ENCODE measurements at regions not wholly inside any gene's neighbourhood (a gene's known extent, or its start where the extent isn't known, plus 50 kb on each side); places are given as distances from the start of the nearest gene placed in this dataset.

DNA sequence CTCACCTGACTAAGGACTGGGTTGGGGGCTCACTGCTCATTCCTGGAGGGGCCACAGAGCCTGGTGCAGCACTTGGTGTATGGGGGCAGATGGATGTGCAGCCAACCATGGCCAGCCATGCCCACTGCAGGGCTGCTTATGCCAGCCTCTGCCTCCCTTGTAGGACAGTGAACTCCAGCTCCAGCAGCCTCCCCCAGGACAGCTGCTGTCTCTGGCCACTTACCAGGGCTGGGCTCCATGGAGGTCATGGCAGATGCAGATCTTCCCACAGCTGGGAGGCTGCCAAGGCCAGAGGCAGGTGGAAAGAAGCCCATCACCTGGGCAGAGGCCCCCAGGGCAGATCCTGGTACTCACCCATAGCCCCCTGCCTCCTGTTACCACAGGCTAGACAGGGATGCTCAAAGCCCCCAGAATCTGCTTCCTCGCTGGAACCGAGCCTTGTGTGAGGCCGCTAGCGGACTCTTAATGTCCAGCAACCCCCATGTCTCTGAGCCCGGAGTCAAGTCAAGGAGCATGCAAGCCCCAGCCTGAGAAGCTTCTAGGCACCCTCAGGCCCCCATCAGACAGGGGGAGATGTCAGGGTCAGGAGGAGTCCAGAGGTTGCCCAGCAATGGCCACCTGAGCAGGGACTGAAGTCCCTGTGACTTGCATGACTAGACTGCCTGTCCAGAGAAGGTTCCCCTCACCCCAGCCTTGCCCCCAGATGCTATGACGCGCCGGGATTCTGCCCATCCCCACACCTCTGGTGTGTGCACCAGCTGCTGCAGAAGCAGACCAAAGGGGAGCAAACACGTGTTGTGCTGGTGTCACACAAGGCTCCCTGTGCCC is 123.6 kb downstream of the TWIST2 start:
- DNase-seq (ENCODE audit: low read depth) = no peak
- H3K36me3 ChIP-seq (ENCODE audit: control insufficient read depth, insufficient read depth, low read length) = no peaks in the 10 kb centered on the region
- TF ChIP-seq, protein P1, sequence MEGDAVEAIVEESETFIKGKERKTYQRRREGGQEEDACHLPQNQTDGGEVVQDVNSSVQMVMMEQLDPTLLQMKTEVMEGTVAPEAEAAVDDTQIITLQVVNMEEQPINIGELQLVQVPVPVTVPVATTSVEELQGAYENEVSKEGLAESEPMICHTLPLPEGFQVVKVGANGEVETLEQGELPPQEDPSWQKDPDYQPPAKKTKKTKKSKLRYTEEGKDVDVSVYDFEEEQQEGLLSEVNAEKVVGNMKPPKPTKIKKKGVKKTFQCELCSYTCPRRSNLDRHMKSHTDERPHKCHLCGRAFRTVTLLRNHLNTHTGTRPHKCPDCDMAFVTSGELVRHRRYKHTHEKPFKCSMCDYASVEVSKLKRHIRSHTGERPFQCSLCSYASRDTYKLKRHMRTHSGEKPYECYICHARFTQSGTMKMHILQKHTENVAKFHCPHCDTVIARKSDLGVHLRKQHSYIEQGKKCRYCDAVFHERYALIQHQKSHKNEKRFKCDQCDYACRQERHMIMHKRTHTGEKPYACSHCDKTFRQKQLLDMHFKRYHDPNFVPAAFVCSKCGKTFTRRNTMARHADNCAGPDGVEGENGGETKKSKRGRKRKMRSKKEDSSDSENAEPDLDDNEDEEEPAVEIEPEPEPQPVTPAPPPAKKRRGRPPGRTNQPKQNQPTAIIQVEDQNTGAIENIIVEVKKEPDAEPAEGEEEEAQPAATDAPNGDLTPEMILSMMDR (IDR thresholded peaks at IDR 0.05; ENCODE audit: insufficient read depth, low read length, poor library complexity, severe bottlenecking) = no peak
- H3K27me3 ChIP-seq (ENCODE audit: control insufficient read depth, insufficient read depth, low read length) = peaks cover under 1% of the 10 kb centered on the region
- H3K4me3 ChIP-seq (ENCODE audit: low read depth, low read length) = no peak overlapping the region

DNA sequence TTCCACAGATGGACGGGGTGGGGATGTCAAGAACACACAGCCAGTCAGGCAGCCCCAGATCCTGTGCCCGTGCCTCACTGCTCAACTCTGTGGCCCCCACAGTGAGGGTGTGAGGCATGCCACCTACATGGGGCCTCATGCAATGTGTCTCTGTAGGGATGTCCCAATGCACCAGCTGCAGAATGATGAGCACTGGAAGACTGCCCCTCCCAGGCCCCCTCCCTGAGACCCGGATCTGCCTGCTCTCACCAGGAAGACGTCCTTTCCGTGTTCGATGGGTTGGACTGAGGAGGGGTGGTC is 124.2 kb downstream of the TWIST2 start:
- Histone ChIP-seq H3K36me3 (ENCODE audit: control insufficient read depth, insufficient read depth, low read length) (no peaks in the 10 kb centered on the region), H3K4me3 (ENCODE audit: low read depth, low read length) (no peak overlapping the region), H3K27me3 (ENCODE audit: control insufficient read depth, insufficient read depth, low read length) (no peaks in the 10 kb centered on the region)
- DNase-seq (ENCODE audit: low read depth) = no peak
- TF ChIP-seq, protein P1 (IDR thresholded peaks at IDR 0.05; ENCODE audit: insufficient read depth, low read length, poor library complexity, severe bottlenecking) = no peak

DNA sequence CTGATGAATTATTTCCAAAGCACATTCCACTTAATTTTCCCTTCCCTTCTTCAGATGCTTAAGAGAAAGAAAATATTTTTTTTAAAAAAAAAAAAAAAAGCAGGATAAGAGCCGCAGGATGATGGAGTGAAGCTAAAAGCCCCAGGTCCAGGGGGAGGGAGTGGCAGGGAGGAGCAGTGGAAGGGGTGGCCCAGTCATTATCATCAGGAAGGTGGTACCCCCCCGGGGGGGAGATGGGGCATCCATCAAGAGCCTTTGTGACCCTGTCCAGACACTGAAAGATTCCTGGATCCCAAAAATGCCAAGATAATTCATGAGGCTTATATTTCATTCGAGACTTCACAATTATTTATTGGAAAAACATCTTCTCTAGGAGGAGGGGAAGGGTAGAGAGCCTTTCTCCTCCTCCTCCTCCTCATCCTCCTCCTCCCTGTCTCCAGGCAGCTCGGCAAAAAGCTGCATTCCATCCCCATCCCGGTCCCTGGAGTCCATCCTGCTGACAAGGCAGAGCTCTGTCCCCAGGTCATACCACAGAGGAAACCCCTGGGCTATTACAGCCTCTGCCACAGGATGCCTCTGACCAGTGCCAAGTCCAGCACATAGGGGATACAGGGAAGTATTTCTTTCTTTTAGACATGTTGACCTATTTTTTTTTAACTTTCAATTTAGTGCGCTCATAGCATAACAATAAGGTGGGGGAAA is 125.3 kb downstream of the TWIST2 start:
- DNase-seq (ENCODE audit: low read depth) = no peak
- Histone ChIP-seq H3K36me3 (ENCODE audit: control insufficient read depth, insufficient read depth, low read length) (no peaks in the 10 kb centered on the region), H3K27me3 (ENCODE audit: control insufficient read depth, insufficient read depth, low read length) (no peaks in the 10 kb centered on the region), H3K4me3 (ENCODE audit: low read depth, low read length) (no peak overlapping the region)
- TF ChIP-seq, protein P1 (IDR thresholded peaks at IDR 0.05; ENCODE audit: insufficient read depth, low read length, poor library complexity, severe bottlenecking) = no peak

DNA sequence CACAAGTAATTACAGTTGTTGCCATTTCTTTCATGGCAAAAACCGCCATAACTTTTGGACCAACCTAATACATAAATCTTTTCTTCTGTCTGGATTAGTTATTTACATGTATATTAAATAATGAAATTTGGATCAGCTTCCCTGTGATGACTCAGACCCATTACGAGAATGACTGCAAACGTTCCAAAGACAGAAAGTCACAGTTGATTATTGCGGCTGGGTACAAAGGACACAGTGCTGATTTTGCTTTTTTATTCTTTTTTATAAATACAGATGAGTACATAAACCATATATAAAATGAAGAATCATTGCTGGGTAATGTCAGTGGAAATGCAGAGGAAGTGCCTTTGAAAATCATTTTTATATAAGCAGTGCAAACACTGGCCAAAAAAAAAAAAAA is 126.2 kb downstream of the TWIST2 start:
- H3K27me3 ChIP-seq (ENCODE audit: control insufficient read depth, insufficient read depth, low read length) = no peaks in the 10 kb centered on the region
- H3K36me3 ChIP-seq (ENCODE audit: control insufficient read depth, insufficient read depth, low read length) = no peaks in the 10 kb centered on the region
- H3K4me3 ChIP-seq (ENCODE audit: low read depth, low read length) = no peak overlapping the region
- no peak for DNase-seq (ENCODE audit: low read depth)
- TF ChIP-seq, protein P1 (IDR thresholded peaks at IDR 0.05; ENCODE audit: insufficient read depth, low read length, poor library complexity, severe bottlenecking) = no peak

DNA sequence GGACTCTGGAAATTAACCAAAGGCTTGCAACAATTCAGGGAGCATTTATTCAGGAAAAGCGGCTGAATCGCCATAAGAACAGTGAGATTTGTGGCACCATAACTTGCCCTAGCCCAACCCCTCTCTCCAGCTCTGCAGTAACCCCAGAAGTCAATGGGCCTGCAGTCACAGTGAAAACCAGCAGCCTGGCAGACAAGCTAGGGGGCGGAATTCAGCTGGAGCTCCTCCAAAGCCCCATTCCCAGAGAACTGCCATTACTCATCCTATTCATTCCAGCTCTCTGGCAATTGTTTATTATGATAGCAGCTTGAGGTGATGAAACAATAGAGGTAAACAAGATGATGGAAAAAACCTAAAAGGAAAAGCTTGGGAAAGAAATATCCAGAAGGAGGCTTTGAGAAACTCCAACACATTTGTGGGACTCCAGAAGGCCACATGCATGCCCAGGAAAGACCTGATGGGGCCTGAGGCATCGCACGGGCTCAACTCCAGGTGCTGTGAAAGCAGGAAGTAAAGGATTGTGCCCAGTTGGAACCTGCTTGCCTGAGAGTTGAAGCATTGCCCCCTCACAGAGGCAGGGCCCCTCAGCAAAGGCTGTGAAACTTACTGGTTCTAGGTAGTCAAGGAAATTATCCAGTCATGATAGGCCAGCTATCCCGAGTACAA is 126.7 kb downstream of the TWIST2 start:
- peak; percentile 2 for DNase-seq (ENCODE audit: low read depth)
- Histone ChIP-seq H3K36me3 (ENCODE audit: control insufficient read depth, insufficient read depth, low read length) (no peaks in the 10 kb centered on the region), H3K27me3 (ENCODE audit: control insufficient read depth, insufficient read depth, low read length) (no peaks in the 10 kb centered on the region), H3K4me3 (ENCODE audit: low read depth, low read length) (no peak overlapping the region)
- TF ChIP-seq, protein P1 (IDR thresholded peaks at IDR 0.05; ENCODE audit: insufficient read depth, low read length, poor library complexity, severe bottlenecking) = peak; percentile 36

Data from kidney epithelial cell (primary cell).